GM18909 (cell line): ENCODE measurements at regions not wholly inside any gene's neighbourhood (a gene's known extent, or its start where the extent isn't known, plus 50 kb on each side); places are given as distances from the start of the nearest gene placed in this dataset.
"Not testable (repeated sequence)": the region's sequence is repeated elsewhere in the genome, so short reads cannot be mapped to it uniquely, and the experiment has no call there.

Experiments used
- ATAC-seq: cut with Tn5 transposase; IDR thresholded peaks from one replicate; pipeline ENCODE4 v1.9.1; 2021; ENCODE audit warnings: mild to moderate bottlenecking; ENCODE audit not compliant: unreplicated experiment, poor library complexity

DNA sequence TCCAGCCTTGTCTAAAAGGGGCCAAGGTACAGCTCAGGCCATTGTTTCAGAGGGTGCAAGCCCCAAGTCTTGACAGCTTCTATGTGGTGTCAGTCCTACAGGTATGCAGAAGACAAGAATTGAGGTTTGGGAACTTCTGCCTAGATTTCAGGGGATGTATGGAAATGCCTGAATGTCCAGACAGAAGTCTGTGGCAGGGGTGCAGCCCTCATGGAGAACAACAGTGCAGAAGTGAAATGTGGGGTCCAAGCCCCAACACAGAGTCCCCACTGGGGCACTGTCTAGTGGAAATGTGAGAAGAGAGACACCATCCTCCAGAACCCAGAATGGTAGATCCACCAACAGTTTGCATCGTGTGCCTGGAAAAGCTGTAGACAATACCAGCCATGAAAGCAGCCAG lies 400.3 kb upstream of the CAMK1G start:
- no peak for ATAC-seq

DNA sequence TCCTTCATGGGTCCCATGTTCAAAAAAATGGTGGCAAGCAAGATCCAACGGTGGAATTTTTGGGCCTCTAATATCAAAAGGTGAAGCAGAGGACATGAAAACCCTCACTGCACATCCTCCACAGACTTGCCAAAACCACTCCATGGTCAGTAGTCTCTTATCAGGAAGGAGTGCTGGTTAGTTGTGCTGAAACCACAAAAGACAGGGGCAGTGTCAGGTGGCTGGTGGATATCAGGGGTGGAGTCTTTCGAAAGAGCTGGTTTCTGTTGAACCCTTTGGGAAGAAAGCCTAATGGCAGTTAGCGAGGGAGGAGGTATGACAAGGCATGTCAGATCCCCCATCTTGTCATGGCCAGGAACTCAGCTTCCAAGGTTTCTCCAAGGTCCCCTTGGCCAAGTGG lies 395.9 kb upstream of the CAMK1G start:
- no peak for ATAC-seq

DNA sequence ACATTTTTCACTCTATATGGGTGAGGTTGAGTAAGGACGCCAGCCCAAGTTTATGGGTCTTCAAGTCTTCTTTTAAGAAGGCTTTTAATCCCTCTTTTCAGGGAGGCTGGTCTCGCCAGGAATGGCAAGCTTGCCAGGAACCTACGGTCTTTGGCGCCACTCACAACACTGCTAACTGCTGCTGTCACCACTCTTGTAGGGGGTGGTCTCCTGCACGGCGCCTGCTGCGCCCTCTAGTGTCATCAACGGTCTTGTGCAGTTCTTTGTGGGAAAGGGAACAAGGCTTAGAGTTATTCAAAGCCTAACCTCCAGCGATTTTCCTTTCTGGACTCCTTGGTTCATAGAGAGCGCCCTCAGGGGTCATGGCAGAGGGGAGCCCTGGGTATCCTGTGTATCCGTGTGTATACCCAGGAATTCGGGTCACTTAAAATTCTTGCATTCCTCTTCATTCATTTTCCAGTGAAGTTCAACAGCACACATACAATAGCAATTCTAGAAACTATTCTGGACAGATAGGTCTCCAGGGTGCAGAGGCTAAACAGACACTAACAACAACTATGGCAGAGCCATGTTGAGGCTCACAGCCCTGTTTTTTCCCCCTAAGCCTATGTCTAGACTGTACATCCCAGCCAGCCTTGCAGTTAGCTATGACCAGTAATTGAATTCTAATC lies 392.8 kb upstream of the CAMK1G start:
- ATAC-seq: peak; percentile 87

DNA sequence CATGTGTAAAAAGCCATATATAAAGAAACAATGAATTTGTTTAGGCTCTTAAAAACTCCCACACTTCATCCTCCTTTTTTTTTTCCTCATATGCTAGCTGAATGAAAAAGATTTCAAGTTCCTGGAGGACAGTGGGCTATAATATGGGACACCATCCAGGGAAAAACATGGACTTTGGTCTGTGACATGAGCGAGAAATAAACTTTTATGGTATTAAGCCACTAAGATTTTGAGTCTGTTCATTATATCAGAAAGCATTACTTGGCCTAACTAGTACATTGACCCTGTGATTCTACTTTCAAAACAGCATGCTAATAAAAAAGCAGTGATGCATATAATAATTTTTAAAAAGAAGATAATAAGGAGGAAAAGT lies 392.3 kb upstream of the CAMK1G start:
- ATAC-seq: no peak

DNA sequence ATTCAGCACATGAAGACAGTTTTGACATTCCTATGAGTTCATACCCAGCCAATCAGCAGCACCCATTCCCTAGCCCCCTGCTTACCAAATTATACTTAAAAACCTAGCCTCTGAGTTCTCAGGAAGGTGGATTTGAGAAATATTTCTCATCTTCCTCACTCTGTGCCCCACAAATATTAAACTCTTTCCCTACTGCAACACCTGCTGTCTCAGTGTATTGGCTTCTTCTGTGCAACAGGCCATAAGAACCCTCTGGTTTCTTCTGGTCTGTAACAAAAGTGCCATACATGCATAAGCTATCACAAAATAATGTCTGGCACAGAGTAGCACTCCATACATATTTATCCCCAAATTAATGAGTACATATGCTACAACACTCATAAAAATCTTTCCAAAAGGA lies 387.4 kb upstream of the CAMK1G start:
- no peak for ATAC-seq

DNA sequence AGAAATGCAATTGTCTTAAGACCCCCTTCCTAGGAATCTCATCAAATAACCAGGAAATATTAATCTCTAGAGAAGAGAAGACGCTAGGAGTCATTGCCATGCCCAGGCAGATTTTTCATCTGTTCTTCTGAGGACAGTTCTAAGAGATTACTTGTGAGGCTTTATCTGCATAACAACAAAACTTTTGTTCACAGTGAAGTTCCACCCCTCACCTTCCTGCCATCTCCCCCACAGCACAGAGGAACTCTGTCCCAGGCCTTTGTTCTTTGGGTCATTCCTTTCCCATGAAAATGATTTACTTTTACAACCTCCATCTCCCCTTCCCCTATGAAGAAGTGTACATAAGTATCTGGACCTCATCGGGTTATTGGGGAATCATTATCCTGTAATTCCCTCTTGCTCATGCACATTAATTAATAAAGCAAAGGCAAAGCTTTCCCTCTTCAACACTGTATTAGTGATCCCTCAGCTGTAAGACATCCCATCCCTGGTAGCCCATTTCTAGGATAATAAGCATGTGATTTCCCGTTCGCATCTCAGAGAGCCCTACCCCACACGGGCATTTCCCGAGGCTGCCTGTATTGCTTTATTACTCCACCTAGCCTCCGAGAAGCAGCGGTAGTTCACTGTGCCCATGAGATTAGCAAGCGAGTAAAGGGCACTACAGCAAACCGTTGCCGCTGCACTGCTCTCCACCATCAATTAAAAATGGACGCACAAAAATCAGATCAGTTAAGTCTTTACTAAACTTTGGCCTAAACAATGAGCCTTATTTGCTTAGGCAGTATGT lies 384.4 kb upstream of the CAMK1G start:
- ATAC-seq: no peak

DNA sequence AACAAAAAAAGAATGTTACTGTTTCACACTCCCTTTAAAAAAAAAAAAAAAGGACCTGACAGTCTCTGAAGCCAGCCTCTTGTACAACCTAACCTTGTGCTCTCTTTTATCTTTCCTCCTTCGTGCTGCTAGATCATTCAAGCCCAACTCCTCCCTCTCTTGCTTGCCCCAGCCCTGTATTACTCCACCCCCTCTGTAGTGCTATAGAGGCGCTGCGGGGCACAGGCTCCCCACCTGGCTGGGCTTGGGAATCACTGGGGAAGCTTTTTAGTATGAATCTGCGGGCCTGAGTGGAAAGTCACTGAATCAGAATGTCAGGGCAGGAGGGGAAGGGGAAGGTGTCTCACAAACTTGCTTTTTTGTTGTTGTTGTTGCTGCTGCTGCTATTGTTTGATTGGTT lies 383.7 kb upstream of the CAMK1G start:
- no peak for ATAC-seq

DNA sequence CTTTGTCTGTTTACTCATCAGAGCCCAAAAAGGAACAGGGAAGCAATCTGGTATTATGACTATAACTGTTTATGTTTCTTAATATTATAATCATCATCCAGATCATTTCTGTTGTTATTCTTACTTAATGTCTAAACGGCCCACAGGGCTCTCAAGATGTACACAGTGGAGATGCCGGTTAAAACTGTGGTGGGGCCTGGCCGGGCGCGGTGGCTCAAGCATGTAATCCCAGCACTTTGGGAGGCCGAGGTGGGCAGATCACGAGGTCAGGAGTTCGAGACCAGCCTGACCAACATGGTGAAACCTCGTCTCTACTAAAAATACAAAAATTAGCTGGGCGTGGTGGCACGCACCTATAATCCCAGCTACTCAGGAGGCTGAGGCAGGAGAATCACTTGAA lies 381.2 kb upstream of the CAMK1G start:
- ATAC-seq: not testable (repeated sequence)

DNA sequence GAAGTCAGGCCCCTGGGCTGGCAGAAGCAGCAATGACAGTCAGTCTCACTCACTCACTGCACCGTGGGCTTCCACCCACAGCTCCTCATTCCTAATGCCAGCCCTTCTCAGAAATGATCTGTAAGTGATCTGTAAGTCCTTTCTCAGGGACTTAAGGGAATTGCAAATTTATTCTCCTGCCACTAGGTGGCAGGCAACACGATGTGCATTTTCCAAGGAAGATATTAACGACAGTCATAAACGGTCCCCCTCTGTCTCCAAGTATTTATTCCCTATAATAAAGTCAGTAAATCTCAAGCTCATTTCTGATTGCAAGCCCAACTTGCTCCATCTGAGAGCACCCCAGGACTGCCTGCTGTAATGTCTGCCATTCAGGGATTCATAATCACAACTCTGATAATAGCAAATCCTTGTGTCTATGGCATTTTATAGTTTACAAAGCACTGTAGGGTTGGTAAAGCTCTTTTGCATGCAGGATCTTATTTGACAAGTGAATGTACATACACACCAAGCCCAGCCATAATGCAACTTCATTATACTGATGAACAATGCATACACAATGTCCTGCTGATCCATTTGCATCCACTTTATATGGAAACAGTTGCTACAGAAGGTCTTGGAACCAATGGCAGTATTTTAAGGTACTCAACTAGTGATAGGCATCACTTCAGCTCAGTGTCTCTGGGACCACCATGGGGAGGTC lies 380.5 kb upstream of the CAMK1G start:
- ATAC-seq: no peak

DNA sequence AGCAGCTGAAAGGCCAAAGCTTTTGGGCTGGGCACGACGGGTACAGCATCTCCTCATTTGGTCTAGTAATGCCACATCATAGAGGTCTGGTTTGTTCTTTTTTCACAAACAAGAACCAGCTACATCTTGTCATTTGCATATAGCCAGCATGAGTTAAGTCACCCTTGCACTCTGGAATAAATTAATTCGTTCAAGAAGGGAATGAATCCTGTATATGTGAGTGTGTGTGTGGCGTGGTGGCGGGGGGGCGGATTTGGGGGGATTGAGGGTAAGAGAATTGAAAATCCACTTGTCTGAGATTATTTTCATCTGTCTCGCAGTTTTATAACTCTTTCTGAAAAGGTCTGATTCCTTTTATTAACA lies 380.0 kb upstream of the CAMK1G start:
- no peak for ATAC-seq

DNA sequence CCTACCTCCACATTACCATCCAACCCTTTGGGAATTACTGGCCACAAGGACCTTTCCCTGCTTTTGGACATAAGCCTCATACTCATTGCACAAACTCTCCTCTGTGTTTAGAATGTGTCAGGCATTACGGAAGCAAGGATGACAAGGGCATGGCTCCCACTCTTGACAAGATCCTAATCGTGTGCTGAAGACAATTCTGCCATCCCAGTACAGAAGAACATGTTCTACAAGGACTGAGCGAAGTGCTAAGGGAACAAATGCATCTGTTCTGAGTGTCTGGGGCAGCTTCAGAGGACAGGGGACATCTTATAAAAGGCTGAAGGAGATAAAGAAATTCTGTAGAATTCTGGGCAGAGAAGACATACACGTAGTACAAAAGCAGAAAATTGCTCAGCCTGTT lies 378.5 kb upstream of the CAMK1G start:
- no peak for ATAC-seq

DNA sequence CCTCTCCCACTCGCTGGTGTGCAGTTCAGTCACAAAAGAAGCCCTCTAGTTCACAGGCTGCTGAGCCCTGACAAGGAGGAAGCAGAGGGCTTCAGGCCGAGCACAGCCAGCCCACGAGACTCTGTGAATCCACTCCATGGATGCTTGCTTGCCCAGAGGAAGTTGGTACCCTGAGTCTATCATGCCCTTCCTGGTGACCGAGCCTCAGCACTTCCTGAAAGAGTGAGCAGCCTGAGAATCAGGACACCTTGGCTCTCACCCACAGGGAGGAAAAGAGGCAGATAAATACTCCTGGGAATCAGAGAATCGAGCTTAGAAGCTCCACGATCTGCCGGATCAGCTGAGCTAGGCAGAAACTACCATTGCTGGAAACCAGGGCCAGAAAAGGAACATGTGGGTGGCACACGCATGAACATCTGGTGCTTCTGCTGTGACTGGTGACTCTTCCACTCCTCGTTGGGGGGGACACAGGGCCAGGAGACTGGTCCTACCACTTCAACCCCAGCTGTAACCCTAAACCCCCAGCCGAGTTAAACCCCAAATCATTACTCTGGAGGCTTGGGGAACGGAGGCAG lies 376.3 kb upstream of the CAMK1G start:
- ATAC-seq: no peak

DNA sequence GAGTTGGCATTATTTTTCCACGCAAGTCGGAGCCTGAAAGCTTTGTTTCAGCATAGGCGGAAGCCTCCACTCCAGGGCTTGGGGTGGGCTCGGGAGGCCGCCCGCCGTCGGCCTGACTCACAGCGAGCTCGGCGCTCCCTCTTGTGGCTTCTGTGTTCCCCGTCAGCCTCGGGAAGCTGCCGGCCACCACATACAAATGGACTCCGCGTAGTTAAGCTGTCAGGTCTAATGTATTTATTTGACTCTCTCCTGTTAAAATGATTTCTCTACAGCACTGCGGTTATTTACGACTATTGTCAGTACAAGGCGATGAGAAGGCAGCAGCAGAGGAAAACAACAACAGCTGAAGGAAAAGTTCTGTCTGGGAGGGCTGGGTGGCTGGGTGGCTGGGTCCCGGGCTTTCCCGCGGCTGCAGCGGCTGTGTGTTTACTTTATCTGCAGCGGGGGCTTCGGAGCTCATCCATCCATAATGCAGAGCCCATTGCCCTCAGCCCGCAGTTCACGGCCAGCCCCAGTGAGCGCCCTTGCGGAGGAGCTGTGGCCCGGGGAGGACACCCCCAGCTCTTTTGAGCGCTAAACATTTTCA lies 375.7 kb upstream of the CAMK1G start:
- peak; percentile 92 for ATAC-seq

DNA sequence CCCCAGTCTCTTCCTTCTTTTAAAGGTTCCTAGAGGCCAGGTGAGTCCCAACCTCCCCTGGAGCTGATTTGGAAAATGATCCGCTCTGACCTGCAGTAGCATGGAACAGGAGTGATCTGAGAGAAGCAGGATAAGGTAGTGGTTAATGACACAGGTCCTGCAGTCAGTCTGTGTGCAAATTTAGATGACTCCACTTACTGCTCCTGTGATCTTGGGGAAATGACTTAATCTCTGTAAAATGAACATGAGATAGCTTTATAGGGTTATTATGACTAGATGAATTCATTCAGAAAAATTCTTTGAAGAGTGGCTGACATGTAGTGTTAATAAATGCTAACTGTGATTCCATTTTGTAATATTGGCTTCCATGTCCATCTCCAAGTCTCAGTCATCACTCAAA lies 374.9 kb upstream of the CAMK1G start:
- no peak for ATAC-seq

DNA sequence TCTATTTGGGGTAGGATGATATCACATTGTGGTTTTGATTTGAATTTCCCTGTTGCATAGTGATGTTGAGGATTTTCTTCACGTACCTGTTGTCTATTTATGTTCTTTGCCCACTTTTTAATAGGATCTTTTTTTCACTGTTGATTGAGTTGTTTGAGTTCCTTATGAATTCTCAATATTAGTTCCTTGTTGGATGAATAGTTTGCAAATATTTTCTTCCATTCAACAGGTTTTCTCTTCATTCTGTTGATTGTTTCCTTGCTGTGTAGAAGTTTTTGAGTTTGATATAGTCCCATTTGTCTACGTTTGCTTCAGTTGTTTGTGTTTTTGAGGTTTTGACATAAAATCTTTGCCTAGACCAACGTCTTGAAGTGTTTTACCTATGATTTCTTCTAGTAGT lies 369.5 kb upstream of the CAMK1G start:
- no peak for ATAC-seq

DNA sequence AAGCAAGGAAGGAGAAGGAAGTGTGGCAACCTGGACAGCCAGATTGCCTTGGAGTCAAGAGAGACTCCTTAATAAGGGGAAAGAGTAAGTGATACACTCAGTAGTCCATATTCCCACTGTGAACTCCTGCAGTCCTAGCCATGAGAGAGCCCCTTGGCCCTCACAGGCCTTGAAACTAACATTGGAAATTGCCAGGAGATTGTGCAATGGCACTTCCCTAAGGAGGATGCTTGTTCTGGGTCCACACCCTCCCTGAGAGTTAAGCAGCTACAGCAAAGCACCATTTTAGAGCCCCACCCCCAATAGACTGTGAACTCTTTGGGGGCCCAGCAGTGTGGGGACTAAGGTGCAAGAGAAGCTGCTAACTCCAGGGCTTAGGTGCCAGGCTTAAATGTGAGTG lies 367.7 kb upstream of the CAMK1G start:
- ATAC-seq: no peak

DNA sequence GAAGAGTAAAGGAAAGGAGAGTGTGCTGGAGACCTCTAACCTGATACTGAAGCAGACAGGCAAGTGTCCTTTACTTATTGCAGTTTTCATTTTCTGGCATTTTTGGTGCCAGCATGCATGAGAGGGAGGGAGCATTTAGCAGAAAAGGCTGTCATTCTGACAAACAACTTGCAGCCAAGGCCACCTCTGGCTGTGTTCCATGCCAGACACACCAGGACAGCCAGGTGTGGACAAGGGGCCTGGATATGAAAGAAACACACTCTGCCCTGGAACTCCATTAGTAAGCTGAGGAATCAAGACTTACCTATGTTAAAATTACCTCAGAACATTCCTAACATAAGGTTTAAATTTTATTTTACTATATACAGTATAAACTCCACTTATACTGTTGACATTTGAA lies 365.4 kb upstream of the CAMK1G start:
- ATAC-seq: no peak

DNA sequence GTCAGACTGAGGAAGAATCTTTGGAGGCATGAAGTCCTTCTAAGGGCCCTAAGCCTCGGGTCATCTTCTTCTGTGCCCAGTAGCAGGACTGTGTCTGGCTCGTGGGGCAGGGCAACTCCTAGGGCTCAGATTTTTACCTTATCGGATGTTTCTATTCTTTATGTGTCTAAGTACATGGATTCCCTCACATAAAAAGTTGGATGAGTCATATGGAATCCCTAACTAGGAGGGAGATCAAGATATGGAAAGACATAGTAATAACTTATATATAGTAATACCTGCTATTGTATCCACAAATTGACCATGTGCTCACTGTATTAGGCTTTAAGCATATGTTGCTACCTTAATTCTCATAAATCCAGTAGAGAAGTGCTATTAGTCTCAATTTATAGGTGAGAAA lies 364.5 kb upstream of the CAMK1G start:
- ATAC-seq: no peak

DNA sequence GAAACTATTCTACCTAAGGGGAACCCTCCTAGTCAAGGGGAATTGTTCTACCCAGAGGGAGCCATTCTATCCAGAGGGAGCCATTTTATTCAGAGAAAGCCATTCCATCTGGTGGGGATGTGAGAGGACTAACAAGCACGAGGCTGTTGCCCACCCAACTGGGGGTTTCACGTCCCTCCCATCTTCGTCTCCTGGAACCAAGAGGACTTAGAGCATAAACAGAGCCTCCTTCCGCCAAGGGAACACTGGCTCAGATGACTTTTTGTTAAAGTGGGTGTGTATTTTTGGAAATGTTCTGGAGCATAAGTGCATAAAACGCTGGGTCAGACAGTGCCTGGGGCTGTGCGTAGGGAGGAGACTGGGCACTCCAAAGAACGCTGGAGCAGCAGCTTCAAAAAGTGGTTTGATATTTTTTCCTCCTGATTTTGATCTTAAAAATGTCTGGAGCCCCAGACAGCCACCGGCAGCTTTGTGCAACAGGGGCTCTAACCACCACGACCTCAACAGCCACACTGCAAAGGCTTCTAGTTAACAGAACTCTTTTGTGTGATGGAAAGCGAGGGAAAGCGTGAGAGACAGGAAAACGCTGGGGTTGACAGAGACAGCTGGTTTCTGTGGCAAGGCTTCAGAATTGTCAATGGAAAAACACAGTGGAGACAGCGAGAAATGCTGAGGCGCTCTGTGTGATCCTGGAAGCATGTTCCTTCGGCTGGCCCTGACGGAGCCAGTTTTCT lies 363.6 kb upstream of the CAMK1G start:
- no peak for ATAC-seq

DNA sequence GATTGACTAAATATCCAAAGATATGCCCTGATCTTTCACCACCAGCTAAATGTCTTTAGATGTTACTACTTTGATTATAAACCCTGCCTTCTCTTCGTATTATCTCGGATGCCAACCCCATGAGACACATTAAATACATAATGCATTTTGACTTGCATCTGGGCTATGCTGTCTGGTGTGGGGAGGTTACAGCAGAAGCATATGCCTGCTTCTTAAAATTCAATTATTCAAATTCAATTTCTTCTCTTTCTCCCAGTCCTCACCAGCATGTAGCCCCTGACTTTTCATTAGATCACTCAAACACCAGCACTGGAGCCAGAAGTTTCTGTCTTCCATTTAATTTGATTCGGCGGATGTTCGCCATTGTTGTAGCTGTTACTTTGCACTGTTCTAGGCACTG lies 360.7 kb upstream of the CAMK1G start:
- ATAC-seq: no peak
